PC-3 (cell line): ENCODE measurements at regions not wholly inside any gene's neighbourhood (a gene's known extent, or its start where the extent isn't known, plus 50 kb on each side); places are given as distances from the start of the nearest gene placed in this dataset.

Experiments used
- ATAC-seq: fragments of 200-7000 bp; cut with Tn5 transposase; 2 replicates; pipeline ENCODE4 v1.9.1; 2020; ENCODE audit warnings: mild to moderate bottlenecking, moderate library complexity
- BruUV-seq: library from RNA; stranded (reverse); fragments of 400-500 nt; replicated peaks from 2 replicates; lab custom pipeline; 2021; lab: Mats Ljungman, UMichigan
- CTCF ChIA-PET: fragments of 300-600 bp; sonication (Branson Sonifier 250); formaldehyde crosslinking; loops from one replicate; lab custom pipeline; 2022; ENCODE audit warnings: antibody characterized with exemption; lab: Charles Lee
- POLR2A ChIA-PET: fragments of 300-600 bp; sonication (Branson Sonifier 250); formaldehyde crosslinking; loops from one replicate; lab custom pipeline; 2022; ENCODE audit warnings: antibody characterized with exemption; ENCODE audit not compliant: unreplicated experiment; lab: Charles Lee
- DNase-seq: peaks from one replicate; pipeline ENCODE4 v3.0.0-alpha.2; 2015
- H2AFZ ChIP-seq: fragments of 300-600 bp; sonication (generic); 2 replicates; pipeline ENCODE4 v1.6.0; 2016; ENCODE audit warnings: antibody characterized with exemption, low read length
- H3F3A ChIP-seq: fragments of 300-600 bp; sonication (generic); one replicate; pipeline ENCODE4 v1.6.0; 2017; ENCODE audit warnings: antibody characterized with exemption, low read length, control low read depth, mild to moderate bottlenecking; ENCODE audit not compliant: unreplicated experiment
- H3K27ac ChIP-seq: fragments of 300-600 bp; sonication (generic); 2 replicates; pipeline ENCODE4 v1.5.1; 2016; ENCODE audit warnings: mild to moderate bottlenecking, low read length
- H3K27me3 ChIP-seq: fragments of 300-600 bp; sonication (generic); 2 replicates; pipeline ENCODE4 v1.6.1; 2016; ENCODE audit warnings: low read length, mixed read lengths
- H3K36me3 ChIP-seq: fragments of 300-600 bp; sonication (generic); 2 replicates; pipeline ENCODE4 v1.6.1; 2016; ENCODE audit warnings: low read depth, mixed run types, low read length, mixed read lengths
- H3K4me1 ChIP-seq: fragments of 300-600 bp; sonication (generic); 2 replicates; pipeline ENCODE4 v1.5.1; 2016; ENCODE audit warnings: low read length; ENCODE audit not compliant: insufficient read depth
- H3K4me2 ChIP-seq: fragments of 300-600 bp; sonication (generic); 2 replicates; pipeline ENCODE4 v1.6.0; 2016; ENCODE audit warnings: low read length
- H3K4me3 ChIP-seq: fragments of 300-600 bp; sonication (generic); 2 replicates; pipeline ENCODE4 v1.5.1; 2016; ENCODE audit warnings: mild to moderate bottlenecking, low read length, mixed read lengths
- H3K79me2 ChIP-seq: fragments of 300-600 bp; sonication (generic); 2 replicates; pipeline ENCODE4 v1.6.1; 2017; ENCODE audit warnings: low read length, mixed read lengths
- H3K9ac ChIP-seq: fragments of 300-600 bp; sonication (generic); 2 replicates; pipeline ENCODE4 v1.6.0; 2016; ENCODE audit warnings: mild to moderate bottlenecking, low read length
- H3K9me2 ChIP-seq: fragments of 300-600 bp; sonication (generic); replicated peaks from 2 replicates; pipeline ENCODE4 v1.6.1; 2016; ENCODE audit warnings: mixed run types, low read length, mixed read lengths
- H3K9me3 ChIP-seq: fragments of 300-600 bp; sonication (generic); 2 replicates; pipeline ENCODE4 v1.6.1; 2016; ENCODE audit warnings: low read length, mixed read lengths
- H4K20me1 ChIP-seq: fragments of 300-600 bp; sonication (generic); 2 replicates; pipeline ENCODE4 v1.6.1; 2016; ENCODE audit warnings: low read length, mixed read lengths
- CTCF ChIP-seq: fragments of 300-600 bp; sonication (generic); conservative IDR thresholded peaks from 2 replicates; pipeline ENCODE4 v1.5.1; 2017; ENCODE audit warnings: antibody characterized with exemption, low read depth, mild to moderate bottlenecking, low read length
- EZH2 ChIP-seq: fragments of 300-600 bp; sonication (generic); IDR thresholded peaks from one replicate; pipeline ENCODE4 v1.6.1; 2017; ENCODE audit warnings: antibody characterized with exemption, mild to moderate bottlenecking, low read length; ENCODE audit not compliant: unreplicated experiment
- EZH2phosphoT487 ChIP-seq: fragments of 300-600 bp; sonication (generic); IDR thresholded peaks from 2 replicates; pipeline ENCODE4 v1.6.1; 2018; ENCODE audit warnings: mild to moderate bottlenecking, antibody characterized with exemption, low read length, borderline replicate concordance
- intact Hi-C: fragments of 100-400 bp; cut with micrococcal nuclease; formaldehyde crosslinking; loops from 2 replicates; pipeline ENCODE4 v1.9.0; 2023

DNA sequence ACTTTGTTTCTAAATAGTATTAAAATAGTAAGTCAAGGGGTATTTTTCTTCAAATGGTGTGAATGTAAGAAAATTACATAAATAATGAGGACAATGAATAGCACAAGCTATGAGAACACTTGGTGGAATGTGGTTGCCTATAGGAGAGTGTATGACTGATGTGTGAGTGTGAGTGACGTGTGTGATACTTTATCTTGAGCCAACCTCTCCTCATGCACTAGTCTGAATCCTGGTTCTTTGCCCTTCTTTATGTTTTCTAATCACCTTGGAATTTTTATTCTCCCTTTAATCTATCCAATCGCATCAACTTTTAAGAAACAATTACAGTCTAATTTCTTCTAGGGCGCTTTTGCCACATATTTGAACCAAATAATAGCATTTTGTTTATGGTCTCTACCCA is 98.2 kb downstream of the YIPF7 start:
- Histone ChIP-seq H3K36me3 (no peaks in the 10 kb centered on the region), H3K79me2 (no peaks in the 10 kb centered on the region), H3K9ac (no peak overlapping the region), H3K9me3 (no peaks in the 10 kb centered on the region), H3K4me1 (no peaks in the 10 kb centered on the region), H2AFZ (no peak overlapping the region), H3K4me2 (no peak overlapping the region), H4K20me1 (no peaks in the 10 kb centered on the region), H3K27ac (no peak overlapping the region), H3K27me3 (no peaks in the 10 kb centered on the region), H3F3A (no peaks in the 10 kb centered on the region), H3K9me2 (no peaks in the 10 kb centered on the region), H3K4me3 (no peak overlapping the region)
- no peak for DNase-seq
- CTCF ChIA-PET: no interaction called here
- BruUV-seq: no TSS peak
- POLR2A ChIA-PET: no interaction called here
- intact Hi-C loops: no loop called here
- peak; percentile 37; the same call in 1 of the 2 replicates for ATAC-seq
- TF ChIP-seq EZH2: no peak
- TF ChIP-seq CTCF: no peak
- TF ChIP-seq EZH2phosphoT487: no peak

DNA sequence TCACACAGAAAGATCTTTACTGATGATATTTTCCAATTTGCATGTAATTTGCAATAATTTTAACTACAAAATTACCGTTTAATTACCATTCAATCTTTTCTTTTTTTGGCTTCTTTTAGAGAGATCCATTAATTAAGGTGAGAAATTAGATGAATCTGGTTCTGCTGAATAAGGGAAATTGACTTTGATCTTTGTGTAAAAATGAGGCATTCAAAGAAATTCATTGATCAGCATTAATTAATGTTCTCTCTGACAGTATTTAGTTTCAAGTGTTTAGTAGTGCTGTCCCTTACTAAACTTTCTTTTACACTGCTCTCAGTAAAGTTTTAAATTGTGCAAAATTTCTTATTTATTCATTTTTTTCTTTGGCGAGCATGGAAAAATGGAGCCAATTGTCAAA is 97.2 kb upstream of the KCTD8 start:
- Histone ChIP-seq H3K4me2 (no peak overlapping the region), H3K4me1 (no peaks in the 10 kb centered on the region), H3K4me3 (no peak overlapping the region), H3K79me2 (no peaks in the 10 kb centered on the region), H3K27ac (no peak overlapping the region), H3K9ac (no peak overlapping the region), H3K9me2 (no peaks in the 10 kb centered on the region), H4K20me1 (no peaks in the 10 kb centered on the region), H3K9me3 (no peaks in the 10 kb centered on the region), H2AFZ (no peak overlapping the region), H3K36me3 (no peaks in the 10 kb centered on the region), H3F3A (no peaks in the 10 kb centered on the region), H3K27me3 (no peaks in the 10 kb centered on the region)
- CTCF ChIA-PET: no interaction called here
- no peak for ATAC-seq
- DNase-seq: no peak
- TF ChIP-seq EZH2phosphoT487 (no peak), EZH2 (no peak), CTCF (no peak)
- POLR2A ChIA-PET: no interaction called here
- no TSS peak for BruUV-seq
- intact Hi-C loops: no loop called here

- POLR2A ChIA-PET: no interaction called here
- DNase-seq (peak; percentile 22), ATAC-seq (peak; percentile 70)
- no peaks in the 10 kb centered on the region for H3F3A ChIP-seq
- no peak overlapping the region for H3K27ac ChIP-seq
- intact Hi-C loops: no loop called here
- no peaks in the 10 kb centered on the region for H3K27me3 ChIP-seq
- no TSS peak for BruUV-seq
- no peaks in the 10 kb centered on the region for H3K36me3 ChIP-seq
- CTCF ChIA-PET: no interaction called here
- no peak overlapping the region for H3K9ac ChIP-seq
- H3K4me3 ChIP-seq: no peak overlapping the region
- H3K4me1 ChIP-seq: no peaks in the 10 kb centered on the region
- no peak overlapping the region for H3K4me2 ChIP-seq
- no peaks in the 10 kb centered on the region for H3K9me3 ChIP-seq
- no peaks in the 10 kb centered on the region for H3K79me2 ChIP-seq
- H4K20me1 ChIP-seq: no peaks in the 10 kb centered on the region
- TF ChIP-seq EZH2 (no peak), EZH2phosphoT487 (no peak), CTCF (no peak)
- H3K9me2 ChIP-seq: no peaks in the 10 kb centered on the region
- no peak overlapping the region for H2AFZ ChIP-seq
These were observed 95.5 kb upstream of the KCTD8 start for GRCh38 chr4:44544158-44544557.
